ENCODE measurements at regions not wholly inside any gene's neighbourhood (a gene's known extent, or its start where the extent isn't known, plus 50 kb on each side); places are given as distances from the start of the nearest gene placed in this dataset.
"Not testable (repeated sequence)": the region's sequence is repeated elsewhere in the genome, so short reads cannot be mapped to it uniquely, and the experiment has no call there.

GRCh38 chr1:143792047-143792937 lies 179.5 kb downstream of the FAM72C start:
- not testable (repeated sequence) for TF ChIP-seq CTCF (IDR thresholded peaks at IDR 0.05); POLR2AphosphoS5 (IDR thresholded peaks at IDR 0.05); EP300 (IDR thresholded peaks at IDR 0.05); POLR2A (IDR thresholded peaks at IDR 0.05; ENCODE audit: low read depth)
